GM21576 (cell line): ENCODE measurements at regions not wholly inside any gene's neighbourhood (a gene's known extent, or its start where the extent isn't known, plus 50 kb on each side); places are given as distances from the start of the nearest gene placed in this dataset.
"Not testable (repeated sequence)": the region's sequence is repeated elsewhere in the genome, so short reads cannot be mapped to it uniquely, and the experiment has no call there.

ENCODE experiments used
- ATAC-seq: cut with Tn5 transposase; IDR thresholded peaks from one replicate; pipeline ENCODE4 v1.9.1; 2021; ENCODE audit warnings: mild to moderate bottlenecking, moderate library complexity; ENCODE audit not compliant: unreplicated experiment

DNA sequence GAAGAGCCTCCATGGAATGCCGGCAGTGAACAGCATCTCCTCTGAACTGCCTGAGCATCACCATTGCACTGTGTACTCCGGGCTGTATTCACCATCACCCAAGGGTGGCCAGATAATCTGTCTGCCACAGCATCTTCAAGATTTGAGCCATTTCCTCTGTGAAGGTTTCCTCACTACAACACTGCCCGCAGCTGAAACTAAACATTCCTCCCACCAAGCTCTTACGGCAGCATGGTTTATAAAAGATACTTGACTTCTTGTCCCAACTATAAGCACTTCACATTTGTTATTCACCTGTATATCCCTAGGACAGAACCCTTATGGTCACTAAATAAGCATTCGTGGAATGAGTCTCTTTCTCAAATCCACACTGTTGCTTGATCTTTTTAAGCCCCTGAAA lies 125.9 kb downstream of the SST start:
- ATAC-seq = no peak

DNA sequence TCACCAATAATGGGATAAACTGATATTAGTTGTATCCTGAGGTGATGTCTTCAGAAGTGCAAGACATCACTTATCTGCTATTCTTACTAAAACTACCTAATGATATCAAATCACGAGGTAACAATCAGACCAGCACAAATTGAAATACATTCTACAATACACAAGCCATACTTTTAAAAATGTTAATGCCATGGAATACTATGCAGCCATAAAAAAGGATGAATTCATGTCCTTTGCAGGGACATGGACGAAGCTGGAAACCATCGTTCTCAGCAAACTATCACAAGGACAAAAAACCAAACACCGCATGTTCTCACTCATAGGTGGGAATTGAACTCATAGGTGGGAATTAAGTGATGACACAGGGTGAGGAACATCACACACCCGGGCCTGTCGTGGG lies 129.3 kb downstream of the SST start:
- no peak for ATAC-seq

DNA sequence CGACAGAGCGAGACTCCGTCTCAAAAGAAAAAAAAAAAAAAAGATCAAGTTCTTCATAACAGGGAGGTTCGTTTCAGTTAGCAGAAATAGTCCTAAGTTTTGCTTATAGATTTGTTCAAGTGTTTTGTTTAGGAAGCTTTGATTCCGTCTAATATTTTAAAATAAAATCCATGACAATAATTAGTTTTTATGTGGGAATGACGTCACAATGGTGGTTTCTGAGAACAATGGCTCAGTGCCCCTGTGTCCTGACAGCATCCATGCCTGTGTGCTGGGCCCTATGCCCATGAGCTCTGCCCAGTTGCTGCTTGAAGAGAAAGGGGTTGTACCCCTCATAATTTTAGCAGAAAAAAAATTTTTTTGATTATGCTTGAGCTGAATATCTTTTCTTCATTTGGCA lies 134.0 kb downstream of the SST start:
- ATAC-seq = no peak

DNA sequence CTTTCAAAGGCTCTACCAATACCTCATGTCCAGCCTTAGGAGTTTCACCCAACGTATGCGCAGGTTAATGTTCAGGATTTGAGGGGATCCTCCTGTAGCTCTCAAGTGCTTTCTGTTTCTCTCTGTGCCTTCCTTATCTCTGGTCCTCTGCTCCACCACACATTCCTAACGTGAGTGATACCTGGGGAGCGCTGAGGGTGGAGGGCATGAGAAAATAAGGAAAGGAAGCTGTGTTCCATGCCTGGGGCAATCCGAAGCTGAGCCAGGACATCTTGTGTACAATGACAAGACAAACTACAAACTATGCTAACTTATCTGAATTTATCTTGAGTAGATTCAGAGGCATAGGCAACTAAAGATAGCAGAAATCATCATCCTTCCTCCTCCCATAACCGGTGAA lies 136.4 kb downstream of the SST start:
- ATAC-seq = no peak

DNA sequence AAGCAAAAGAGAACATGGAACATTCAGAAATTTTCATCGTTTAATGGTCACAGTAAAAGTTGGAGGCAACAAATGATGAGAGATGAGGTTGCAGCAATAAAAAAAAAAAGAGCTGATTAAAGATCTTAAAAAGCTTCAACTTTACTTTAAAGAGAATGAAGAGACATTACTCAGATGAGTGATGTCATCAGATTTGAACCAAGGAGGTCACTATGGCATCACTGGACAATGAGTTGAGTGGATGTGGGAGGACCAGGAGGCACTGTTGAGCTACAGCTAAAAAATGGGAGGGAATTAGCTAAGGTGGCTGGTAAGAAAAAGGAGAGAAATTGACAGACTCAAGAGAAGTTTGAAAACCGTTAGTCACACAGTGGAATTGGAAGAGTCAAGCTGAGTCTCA lies 138.4 kb downstream of the SST start:
- no peak for ATAC-seq

DNA sequence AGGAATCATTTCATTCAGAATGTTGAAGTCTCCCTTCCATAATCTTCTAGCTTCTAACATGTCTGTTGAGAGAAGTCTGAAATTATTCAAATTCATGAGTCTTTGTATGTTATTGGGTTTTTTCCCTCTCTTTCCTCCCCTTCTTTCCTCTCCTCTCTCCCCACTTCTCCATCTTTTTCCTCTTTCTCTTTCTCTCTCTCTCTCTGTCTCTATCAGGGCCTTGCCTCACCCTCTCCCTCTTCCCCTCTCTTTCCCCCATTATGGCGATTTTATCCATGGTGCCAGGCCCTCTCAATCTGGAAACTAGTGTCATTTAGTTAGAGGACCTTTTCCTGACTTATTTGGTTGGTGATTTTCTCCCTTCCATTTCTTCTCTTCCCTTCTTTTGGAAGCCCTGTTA lies 147.3 kb downstream of the SST start:
- no peak for ATAC-seq

DNA sequence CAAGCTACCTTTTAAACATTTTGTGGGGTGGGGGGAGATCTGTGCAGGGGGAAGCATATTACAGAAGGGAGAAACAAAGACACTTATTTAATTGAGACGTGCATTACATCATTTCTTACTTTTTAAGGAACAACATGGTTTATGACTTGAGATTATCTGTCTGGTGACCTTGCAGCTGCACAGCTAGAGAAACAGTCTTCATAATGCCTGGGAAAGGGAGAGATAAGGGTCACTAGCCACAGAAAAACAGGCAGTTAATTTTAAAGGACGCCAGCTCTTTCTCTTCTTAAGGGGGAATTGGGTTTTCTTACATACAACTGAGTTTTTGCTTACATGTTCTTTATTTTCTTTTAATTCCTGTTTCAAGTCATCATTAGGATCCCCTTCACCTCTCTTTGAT lies 147.9 kb downstream of the SST start:
- no peak for ATAC-seq

DNA sequence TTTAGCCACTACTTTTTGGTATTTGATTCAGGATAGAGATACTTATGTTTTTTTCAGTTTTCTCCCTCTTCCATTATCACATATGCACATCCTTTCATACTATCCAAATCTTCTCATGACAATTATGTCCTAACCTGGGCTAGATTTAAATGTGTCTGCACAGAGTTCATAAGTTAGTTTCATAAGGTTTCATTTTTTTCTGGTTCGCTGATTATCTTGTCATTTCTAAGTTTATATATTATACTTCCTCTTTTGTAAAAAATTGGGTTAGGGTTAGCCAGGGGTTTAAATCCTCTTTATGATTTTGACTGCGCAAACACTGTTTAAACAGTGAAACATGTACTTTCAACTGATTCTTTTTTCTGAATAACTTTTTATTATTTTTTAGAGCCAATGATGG lies 148.6 kb downstream of the SST start:
- no peak for ATAC-seq

DNA sequence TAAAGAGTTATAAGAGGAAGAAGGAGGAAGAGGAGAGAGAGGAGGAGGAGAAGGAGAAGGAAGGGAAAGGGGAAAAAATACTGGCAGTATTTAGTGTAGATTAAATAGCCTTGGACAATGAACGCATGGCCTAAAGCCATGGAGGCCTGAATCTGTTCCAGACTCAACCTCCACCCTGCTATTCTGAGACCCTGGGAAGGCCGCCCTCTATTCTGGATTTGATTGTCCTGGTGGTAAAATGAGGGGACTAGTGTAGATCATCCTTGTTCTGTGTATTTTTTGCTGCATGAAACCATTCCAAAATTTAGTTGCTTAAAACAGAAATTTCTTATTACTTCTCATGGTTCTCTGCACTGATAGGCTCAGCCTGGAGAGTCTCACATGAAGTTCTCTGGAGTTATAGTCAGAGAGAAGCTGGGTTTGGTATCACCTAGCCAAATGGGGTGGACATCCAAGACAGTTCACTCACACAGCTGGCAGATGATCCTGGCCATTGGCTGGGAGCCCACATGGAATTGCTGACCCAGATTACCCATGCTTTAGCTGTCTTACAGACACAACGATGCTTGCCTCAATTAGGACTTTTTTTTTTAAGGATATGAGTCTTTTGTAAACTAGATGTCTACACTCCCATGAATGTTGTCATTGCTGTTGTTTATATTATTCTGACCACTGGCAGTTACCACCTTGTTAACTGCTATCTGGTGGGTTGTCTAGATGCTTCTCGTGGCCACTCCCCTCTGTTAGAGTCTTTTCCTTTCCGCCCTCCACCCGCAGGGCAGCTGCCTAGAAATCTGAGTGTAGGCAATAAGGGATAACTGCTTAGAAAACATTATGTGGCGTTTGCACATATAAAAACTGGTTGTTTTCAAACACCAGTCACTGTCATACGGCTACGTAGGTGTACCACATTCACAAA lies 149.9 kb downstream of the SST start:
- no peak for ATAC-seq

DNA sequence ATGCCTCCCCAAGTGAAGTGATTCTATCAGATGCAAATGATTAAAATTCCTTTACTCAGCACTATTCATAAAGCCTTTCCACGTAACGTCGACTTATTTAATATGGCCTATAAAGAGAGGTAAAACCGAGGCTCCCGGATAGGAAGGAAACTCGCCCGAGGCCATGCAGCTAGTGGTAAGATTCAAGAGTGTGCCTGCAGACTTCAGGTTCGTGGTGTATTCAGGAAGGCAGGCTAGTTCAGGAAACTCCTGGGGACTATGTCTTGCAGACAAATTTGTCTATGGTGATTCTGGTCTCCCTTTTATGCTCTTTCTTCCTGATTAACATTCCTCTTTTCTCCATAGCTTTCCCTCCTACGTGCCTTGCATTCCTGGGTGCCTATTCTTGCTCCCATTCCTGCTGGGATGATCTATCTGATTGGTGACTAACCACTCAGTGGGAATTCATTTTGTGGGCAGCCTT lies 150.7 kb downstream of the SST start:
- no peak for ATAC-seq

DNA sequence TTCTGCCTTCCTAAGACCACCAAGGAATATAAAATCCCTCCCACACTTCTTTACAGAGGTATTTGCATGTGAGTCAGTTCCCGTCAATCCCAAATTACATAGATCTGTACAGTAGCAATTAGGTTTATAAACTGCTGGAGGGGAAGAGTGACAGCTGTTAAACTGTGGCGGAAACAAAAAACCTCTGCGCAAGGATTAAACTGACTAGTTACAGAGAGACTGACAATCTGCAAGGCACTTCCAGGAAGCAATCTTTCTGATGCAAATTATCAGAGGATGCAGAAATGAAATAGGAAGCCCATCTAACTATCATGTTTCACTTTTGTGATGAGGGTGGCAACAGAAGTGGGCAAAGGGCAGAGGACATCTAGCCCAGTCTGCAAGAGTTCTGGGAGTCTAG lies 150.4 kb downstream of the RTP4 start:
- ATAC-seq = no peak

DNA sequence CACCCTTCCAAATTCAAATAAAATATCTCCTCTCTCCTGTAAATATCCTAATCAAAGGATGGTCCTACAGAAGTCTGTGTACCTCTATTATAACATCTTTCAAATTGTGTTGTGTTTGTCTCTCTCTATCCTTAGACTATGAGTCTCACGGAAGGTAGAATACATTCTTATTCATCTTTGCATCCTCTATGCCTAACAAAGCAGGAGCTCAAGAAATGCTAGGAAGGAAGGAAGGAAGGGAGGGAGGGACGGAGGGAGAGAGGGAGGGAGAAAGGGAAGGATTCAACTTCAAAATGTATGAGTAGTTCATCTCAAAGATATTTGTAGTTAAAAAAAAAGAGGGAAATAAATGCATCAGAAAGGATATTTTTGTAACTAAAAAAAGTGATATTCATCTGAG lies 150.0 kb downstream of the RTP4 start:
- ATAC-seq = no peak

DNA sequence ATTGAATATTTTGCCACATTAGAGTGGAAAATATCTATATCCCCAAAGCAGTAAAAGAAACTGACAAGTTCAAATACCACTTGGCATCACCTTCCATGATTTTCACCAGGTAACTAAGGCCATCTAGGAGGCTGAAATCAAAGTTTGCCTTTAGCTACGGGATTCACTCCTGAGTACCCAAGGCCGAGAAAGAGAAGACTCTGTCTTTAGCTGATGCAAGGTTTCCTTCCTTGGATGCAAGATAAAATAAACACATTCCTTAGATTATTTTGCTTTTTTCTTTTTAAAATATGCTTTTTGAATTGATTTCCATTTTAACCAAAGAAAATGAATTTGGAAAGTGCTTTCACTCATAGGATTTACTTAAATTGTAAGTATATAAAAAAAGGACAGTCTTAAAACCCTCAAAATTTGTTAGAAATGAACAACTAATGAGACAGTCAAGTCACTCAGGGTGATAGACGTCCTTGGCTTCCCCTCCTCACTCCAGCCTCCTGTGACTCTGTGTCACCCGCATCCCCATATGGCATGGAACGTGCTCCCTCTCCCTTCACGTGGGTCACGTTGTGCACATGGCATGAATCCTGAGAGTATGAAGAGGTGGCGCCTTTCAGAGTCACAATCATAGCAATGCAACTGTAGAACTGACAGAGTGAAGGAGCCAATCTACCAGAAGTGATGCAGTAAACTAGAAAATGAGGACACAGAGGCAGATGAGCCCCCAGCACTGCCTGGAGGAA lies 148.4 kb downstream of the RTP4 start:
- no peak for ATAC-seq

DNA sequence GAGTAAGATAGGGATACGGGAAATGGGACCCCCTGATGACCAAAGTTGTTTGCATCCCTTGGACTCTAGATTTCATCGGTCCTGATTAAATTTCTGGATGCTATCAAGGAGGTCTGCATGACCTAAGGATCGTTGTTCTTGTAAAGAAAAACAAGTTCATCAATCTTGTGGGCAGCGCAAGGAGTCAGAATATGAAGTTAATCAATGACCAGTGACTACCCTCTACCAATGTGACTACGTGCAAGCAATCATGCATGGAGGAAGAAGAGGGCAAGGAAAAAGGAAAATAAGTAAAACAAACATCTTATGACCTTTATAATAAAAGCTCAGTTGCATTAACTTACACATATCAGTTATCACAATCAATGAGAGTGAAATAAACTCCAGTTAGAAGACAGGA lies 139.7 kb downstream of the RTP4 start:
- ATAC-seq = no peak

DNA sequence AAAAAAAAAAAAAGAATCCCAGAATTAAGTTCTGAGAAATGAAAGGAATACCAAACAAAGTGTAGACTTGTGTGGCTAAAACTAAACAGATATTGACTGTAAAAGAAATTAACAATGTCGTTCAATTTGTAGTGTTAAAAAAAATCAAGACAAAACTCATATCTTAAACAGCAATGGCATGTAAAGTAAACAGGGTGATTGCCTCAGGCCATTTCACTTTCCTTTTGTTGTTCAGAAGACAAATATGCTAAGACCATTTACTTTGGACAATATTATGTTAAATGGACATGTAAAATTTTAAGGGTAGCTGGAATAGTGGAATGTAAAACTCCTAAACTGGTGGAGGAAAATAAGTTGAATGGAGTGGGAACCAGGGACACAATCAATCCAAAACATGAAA lies 139.1 kb downstream of the RTP4 start:
- ATAC-seq = no peak

DNA sequence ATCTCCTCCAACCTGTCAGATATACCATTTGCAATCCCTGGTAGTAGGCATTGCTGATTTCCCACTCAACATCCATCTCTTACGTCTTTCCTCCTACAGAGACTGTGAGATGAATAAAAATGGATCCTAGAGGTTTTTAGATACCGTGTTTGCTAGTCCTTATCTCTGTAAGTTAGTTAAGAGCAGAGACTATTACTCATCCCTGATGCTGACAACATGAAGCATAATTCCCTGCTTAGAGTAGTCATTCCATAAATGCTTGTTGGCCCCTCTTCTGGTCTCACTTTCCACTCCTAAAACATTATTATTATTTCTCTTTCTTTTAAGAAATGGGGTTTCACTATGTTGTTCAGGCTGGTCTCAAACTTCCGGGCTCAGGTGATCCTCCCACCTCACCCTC lies 136.2 kb downstream of the RTP4 start:
- no peak for ATAC-seq

DNA sequence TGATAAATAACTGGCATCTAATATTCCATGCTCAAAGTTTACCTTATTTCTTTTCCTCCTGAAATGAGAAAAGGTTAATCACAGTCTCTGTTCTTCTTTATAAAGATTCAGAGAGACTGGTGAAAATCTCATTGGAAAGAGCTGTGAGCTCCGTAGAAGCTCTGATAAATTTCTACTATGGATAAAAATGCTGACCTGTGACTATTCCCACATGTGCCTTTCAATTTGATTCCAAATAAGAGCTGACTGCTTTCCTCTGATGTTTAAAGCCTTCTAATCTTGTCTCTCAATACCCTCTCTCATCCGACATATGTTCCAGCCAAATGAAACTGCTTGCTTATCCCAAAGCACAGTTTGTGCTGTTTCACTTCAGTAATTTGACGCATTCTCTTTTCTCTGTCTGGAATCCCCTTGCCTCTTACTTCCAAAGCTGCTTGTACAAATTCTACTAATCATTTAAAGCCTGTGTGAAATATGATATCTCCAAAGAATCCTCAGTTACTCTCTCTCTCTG lies 130.1 kb downstream of the RTP4 start:
- ATAC-seq = no peak

DNA sequence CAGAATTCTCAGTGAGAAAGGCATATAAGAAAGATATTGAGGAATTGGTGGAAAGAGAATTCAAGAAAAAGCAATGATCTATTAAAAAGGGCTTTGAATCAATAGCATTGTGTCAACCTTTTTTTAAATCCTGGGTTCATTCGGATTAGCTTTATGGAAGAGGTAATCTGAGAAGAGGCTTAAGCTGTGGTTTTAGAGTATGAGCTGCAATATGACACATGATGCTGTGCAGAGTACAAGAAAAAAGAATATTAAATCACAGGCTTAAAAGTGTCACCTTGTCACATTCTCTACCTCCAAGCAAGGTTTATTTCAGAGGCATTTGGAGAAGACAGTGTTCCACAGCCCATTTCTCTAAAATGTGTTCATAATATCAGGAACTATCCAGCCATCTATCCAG lies 128.9 kb downstream of the RTP4 start:
- ATAC-seq = no peak

DNA sequence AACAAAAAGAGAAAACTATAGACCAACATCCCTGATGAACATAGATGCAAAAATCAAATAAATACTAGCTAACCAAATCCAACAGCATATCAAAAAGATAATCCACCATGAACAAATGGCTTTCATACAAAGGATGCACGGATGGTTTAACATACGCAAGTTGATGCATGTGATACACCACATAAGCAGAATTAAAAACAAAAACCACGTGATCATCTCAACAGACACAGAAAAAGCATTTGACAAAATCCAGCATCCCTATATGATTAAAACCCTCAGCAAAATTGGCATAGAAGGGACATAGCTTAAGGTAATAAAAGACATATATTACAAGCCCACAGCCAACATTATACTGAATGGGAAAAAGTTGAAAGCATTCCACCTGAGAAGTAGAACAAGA lies 125.9 kb downstream of the RTP4 start:
- ATAC-seq = not testable (repeated sequence)

DNA sequence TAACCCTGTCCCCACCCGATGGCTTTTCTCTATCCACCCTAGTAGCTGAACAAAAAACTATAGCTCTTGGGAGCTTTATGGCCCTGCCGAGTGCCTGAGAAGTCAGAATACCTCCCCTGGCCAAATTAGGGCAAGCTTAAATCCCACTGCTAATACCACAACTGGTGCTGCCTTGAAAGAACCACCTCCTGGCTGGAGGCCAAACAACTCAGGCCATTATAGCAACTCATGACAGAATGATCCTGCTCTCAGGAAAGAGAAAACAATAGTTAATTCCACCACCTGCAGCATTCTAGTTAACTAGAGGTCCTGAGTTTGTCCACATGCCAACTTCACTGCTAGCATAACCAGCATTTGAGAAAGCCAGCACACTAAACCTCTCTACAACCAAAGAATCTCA lies 123.2 kb downstream of the RTP4 start:
- ATAC-seq = no peak

DNA sequence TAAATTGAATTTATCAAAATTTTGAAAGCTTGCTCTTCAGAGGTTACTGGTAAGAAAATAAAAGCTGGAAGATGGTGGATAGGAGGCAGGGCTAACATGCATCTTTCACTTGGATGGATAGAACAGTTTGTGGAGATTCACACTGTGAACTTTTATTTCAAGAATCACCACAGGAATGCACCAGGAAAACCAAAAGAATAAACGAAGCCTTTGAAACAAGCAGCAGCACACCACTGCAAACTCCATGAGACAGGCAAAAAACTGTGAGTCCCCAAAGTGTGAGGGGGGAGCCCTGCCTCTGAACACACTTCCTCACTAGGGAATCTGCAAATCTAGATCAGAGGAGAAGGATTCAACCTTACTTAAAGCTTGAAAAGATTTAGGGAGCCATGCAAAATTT lies 122.2 kb downstream of the RTP4 start:
- ATAC-seq = no peak
